ENCODE measurements at regions not wholly inside any gene's neighbourhood (a gene's known extent, or its start where the extent isn't known, plus 50 kb on each side); places are given as distances from the start of the nearest gene placed in this dataset.

DNA sequence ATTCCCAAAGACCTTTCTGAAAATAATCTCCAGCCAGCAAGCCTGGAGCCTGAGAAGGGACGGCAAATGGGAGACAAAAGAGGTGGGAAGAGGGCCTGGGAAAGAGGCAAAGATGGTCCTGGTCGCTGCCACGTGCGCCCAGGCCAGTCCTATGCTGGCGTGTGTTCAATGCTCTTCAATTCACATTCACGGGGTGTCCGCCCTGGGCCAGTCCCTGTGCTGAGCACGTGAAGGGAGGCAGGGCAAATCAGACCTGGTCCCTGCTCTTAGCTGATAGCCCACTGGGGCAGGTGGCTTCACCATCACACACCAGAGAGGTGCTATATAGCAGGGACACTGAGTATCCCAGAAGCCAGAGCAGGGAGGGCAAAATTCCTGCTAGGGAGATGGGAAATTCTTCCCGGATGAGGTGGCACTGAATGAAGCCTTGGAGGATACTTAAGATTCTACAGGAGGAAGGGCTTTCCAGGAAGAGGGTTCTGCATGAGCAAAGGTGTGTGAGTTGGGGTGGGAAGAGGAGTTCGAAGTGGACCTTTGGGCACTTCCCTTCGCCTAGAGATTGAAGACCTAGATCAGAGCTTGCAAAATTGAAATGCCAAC is 148.2 kb downstream of the CHST1 start:
- Mint-ChIP-seq H3K4me3 (ENCODE audit: unreplicated experiment) (no peak overlapping the region), H3K27me3 (ENCODE audit: unreplicated experiment) (peaks cover 6% of the 10 kb centered on the region), H3K9me3 (ENCODE audit: unreplicated experiment) (no peaks in the 10 kb centered on the region), H3K4me1 (ENCODE audit: unreplicated experiment) (peaks cover 19% of the 10 kb centered on the region), H3K36me3 (ENCODE audit: low read depth, unreplicated experiment) (peaks cover 3% of the 10 kb centered on the region), H3K27ac (ENCODE audit: unreplicated experiment) (no peak overlapping the region)
- no peak for DNase-seq (ENCODE audit: low spot score)
- TF ChIP-seq, protein P1, sequence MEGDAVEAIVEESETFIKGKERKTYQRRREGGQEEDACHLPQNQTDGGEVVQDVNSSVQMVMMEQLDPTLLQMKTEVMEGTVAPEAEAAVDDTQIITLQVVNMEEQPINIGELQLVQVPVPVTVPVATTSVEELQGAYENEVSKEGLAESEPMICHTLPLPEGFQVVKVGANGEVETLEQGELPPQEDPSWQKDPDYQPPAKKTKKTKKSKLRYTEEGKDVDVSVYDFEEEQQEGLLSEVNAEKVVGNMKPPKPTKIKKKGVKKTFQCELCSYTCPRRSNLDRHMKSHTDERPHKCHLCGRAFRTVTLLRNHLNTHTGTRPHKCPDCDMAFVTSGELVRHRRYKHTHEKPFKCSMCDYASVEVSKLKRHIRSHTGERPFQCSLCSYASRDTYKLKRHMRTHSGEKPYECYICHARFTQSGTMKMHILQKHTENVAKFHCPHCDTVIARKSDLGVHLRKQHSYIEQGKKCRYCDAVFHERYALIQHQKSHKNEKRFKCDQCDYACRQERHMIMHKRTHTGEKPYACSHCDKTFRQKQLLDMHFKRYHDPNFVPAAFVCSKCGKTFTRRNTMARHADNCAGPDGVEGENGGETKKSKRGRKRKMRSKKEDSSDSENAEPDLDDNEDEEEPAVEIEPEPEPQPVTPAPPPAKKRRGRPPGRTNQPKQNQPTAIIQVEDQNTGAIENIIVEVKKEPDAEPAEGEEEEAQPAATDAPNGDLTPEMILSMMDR (IDR thresholded peaks at IDR 0.05; ENCODE audit: unreplicated experiment) = no peak

DNA sequence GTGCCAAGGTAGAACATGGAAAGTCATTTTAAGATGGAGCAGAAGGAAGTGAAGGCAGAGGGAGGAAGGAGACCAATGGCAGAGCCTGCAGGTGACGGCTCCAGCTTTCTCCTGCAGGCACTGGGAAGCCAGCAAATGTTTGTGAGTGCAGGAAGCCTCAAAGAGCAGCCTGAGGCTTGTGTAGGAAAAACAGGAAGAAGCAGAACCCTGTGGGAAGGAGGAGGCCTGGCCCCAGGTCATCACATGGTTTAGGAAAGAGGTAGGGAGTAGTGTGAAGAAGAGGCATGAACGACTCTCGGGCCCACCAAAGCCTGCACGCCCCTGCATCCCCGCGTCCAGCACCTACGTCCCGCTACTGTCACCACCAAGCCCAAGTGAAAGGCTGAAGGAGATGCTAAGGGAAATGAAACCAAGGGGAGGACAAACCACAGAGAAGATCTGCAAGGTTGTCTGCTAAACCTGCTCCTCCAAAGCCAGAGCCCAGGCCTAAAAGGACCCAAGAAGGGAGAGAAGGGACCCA is 151.5 kb downstream of the CHST1 start:
- H3K27me3 Mint-ChIP-seq (ENCODE audit: unreplicated experiment) = peaks cover 4% of the 10 kb centered on the region
- TF ChIP-seq, protein P1 (IDR thresholded peaks at IDR 0.05; ENCODE audit: unreplicated experiment) = no peak
- peaks cover 3% of the 10 kb centered on the region for H3K36me3 Mint-ChIP-seq (ENCODE audit: low read depth, unreplicated experiment)
- H3K4me3 Mint-ChIP-seq (ENCODE audit: unreplicated experiment) = no peak overlapping the region
- no peak overlapping the region for H3K27ac Mint-ChIP-seq (ENCODE audit: unreplicated experiment)
- H3K4me1 Mint-ChIP-seq (ENCODE audit: unreplicated experiment) = peaks cover 19% of the 10 kb centered on the region
- no peak for DNase-seq (ENCODE audit: low spot score)
- no peaks in the 10 kb centered on the region for H3K9me3 Mint-ChIP-seq (ENCODE audit: unreplicated experiment)

DNA sequence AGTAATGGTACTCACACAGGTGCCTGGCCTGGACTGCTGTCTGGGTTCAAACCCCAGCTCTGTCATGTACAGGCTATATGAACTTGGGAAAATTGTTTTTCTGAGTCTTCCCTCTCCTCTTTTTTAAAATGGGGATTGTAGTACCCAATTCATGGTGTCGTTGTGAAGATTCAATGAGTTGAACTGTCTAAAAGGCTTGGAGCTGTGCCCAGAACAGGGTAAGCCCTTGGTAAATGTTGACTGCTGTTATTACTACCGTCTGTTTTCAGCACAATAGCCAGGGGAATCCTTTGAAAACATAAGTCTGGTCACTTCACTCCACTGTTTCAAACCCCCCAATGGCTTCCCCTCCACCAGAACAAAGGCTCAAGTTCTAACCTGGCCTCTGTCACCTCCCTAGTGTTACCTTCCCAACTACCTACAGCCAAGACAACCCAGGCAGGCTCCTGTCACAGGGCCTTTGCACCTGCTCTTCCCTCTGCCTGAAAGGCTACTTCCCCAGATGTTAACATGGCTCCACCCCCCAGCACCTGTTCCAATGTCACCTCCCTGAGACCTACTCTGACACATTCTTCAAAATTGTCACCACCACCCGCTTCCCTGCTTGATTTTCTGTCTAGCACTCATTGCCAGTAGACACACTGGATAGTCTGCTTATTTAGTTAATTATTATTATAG is 152.8 kb downstream of the CHST1 start:
- peaks cover 4% of the 10 kb centered on the region for H3K27me3 Mint-ChIP-seq (ENCODE audit: unreplicated experiment)
- TF ChIP-seq, protein P1 (IDR thresholded peaks at IDR 0.05; ENCODE audit: unreplicated experiment) = no peak
- peaks cover 19% of the 10 kb centered on the region for H3K4me1 Mint-ChIP-seq (ENCODE audit: unreplicated experiment)

DNA sequence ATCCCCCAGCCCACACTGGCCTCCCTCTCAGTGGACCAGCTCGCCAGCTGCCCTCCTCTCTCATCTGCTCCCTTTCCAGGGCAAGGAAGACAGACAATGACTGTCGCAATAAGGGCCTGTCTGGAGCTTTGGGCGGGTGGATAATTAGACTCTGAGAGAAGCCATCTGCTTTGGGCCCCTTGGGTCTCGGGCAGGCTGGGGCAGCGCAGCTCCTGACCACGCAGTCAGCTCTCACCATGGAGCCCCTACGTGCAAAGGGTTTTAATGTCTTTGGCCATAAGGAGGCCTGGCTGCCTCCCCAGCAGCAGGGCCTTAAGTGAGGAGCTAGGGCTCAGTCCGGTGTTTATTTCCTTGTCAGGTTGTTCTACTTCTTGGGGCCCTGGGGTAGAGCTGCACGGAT is 153.9 kb downstream of the CHST1 start:
- H3K9me3 Mint-ChIP-seq (ENCODE audit: unreplicated experiment) = no peaks in the 10 kb centered on the region
- H3K27me3 Mint-ChIP-seq (ENCODE audit: unreplicated experiment) = peaks cover 4% of the 10 kb centered on the region
- DNase-seq (ENCODE audit: low spot score) = no peak
- TF ChIP-seq, protein P1 (IDR thresholded peaks at IDR 0.05; ENCODE audit: unreplicated experiment) = no peak
- peaks cover 3% of the 10 kb centered on the region for H3K36me3 Mint-ChIP-seq (ENCODE audit: low read depth, unreplicated experiment)
- peaks cover 12% of the 10 kb centered on the region for H3K4me1 Mint-ChIP-seq (ENCODE audit: unreplicated experiment)
- H3K4me3 Mint-ChIP-seq (ENCODE audit: unreplicated experiment) = no peak overlapping the region
- no peak overlapping the region for H3K27ac Mint-ChIP-seq (ENCODE audit: unreplicated experiment)

More for the DNA sequence above, 152.8 kb downstream of the CHST1 start:
- H3K27ac Mint-ChIP-seq (ENCODE audit: unreplicated experiment) = no peak overlapping the region
- no peak for DNase-seq (ENCODE audit: low spot score)
- no peaks in the 10 kb centered on the region for H3K9me3 Mint-ChIP-seq (ENCODE audit: unreplicated experiment)
- peaks cover 3% of the 10 kb centered on the region for H3K36me3 Mint-ChIP-seq (ENCODE audit: low read depth, unreplicated experiment)
- H3K4me3 Mint-ChIP-seq (ENCODE audit: unreplicated experiment) = no peak overlapping the region

DNA sequence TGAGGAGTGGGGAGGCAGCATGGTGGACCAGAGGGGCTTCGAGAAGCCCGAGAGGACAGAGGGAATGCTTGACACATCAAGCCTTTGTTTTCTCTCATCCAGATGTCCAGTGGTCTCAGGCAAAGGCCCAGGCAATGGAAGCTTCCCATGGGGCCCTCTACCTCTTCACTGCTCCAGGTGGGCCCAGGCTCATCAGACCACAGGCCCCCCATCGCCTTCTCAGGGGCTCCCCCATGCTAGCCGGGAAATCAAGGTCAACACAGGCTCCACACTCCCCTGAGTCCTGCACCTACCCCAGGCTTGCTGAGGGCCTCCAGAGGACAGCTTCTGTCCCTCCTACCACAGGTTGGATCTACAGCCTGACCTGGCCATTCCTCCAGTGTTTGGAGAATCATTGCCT is 157.5 kb downstream of the CHST1 start:
- no peak overlapping the region for H3K27ac Mint-ChIP-seq (ENCODE audit: unreplicated experiment)
- H3K36me3 Mint-ChIP-seq (ENCODE audit: low read depth, unreplicated experiment) = peaks cover 2% of the 10 kb centered on the region
- no peak for DNase-seq (ENCODE audit: low spot score)
- TF ChIP-seq, protein P1 (IDR thresholded peaks at IDR 0.05; ENCODE audit: unreplicated experiment) = no peak
- H3K9me3 Mint-ChIP-seq (ENCODE audit: unreplicated experiment) = no peaks in the 10 kb centered on the region
- H3K4me3 Mint-ChIP-seq (ENCODE audit: unreplicated experiment) = no peak overlapping the region
- peaks cover 2% of the 10 kb centered on the region for H3K27me3 Mint-ChIP-seq (ENCODE audit: unreplicated experiment)
- peaks cover 5% of the 10 kb centered on the region for H3K4me1 Mint-ChIP-seq (ENCODE audit: unreplicated experiment)
